ENCODE measurements at regions not wholly inside any gene's neighbourhood (a gene's known extent, or its start where the extent isn't known, plus 50 kb on each side); places are given as distances from the start of the nearest gene placed in this dataset.
A peak's percentile ranks its signal among the peaks of the same experiment; 100 is the strongest.

DNA sequence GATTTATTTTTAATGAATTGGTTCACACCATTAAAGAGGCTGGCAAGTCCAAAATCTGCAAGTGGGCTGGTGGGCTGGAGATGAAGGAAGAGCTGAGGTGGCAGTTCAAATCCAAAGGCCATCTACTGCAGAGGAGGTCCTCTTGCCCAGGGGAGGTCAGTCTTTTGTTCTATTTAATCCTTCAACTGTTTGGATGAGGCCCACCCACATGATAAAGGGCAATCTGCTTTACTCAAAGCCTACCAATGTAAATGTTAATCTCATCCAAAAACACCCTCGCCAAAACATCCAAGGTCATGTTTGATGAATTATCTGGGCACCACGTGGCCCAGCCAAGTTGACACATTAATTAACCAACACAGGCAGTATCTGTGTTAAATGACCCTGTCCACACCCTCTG lies 99.0 kb downstream of the RRAGC start:
- Histone ChIP-seq H3K4me1 (replicated peaks in 1 of 2; ENCODE audit: control insufficient read depth in 2 of 2, insufficient read depth in 2 of 2, low read length in 2 of 2) (peaks cover 0 to 13% of the 10 kb centered on the region in 2 experiments; a peak in 1 of 5 replicates), H3K9ac (ENCODE audit: insufficient read depth in 1 of 2, low read depth in 2 of 2, low read length in 2 of 2) (no peak overlapping the region), H3K9me3 (replicated peaks; ENCODE audit: control insufficient read depth, insufficient read depth, low read depth, low read length) (no peaks in the 10 kb centered on the region), H3K27me3 (ENCODE audit: control insufficient read depth in 2 of 2, insufficient read depth in 2 of 2, low read length in 2 of 2) (no peaks in the 10 kb centered on the region), H3K4me3 (no peak overlapping the region), H2AFZ (ENCODE audit: low read depth, low read length) (no peak overlapping the region), H4K20me1 (replicated peaks; ENCODE audit: control insufficient read depth, insufficient read depth, low read length) (no peaks in the 10 kb centered on the region), H3K79me2 (ENCODE audit: control insufficient read depth, insufficient read depth, low read length) (no peaks in the 10 kb centered on the region), H3K9me1 (ENCODE audit: control insufficient read depth, insufficient read depth, low read length) (no peaks in the 10 kb centered on the region), H3K4me2 (ENCODE audit: insufficient read depth, low read length) (no peak overlapping the region), H3K27ac (ENCODE audit: extremely low read depth, low read depth, low read length) (no peak overlapping the region), H3K36me3 (ENCODE audit: control insufficient read depth, insufficient read depth, low read length) (no peaks in the 10 kb centered on the region)
- ChIA-PET CTCF (ENCODE audit: low intra/inter-chr PET ratio) (no interaction called here), POLR2A (no interaction called here)
- no peak for FAIRE-seq
- intact Hi-C loops (cut with micrococcal nuclease), result no loop called here
- 8% methylated on average over 2 of the region's 2 CpGs for WGBS (ENCODE audit: insufficient coverage, low coverage, missing lambda C conversion rate)
- in situ Hi-C loops (cut with MboI), result no loop called here
- no peak for DNase-seq (ENCODE audit: extremely low read depth in 1 of 4, low spot score in 3 of 4)
- no TSS peak for BruUV-seq (replicated peaks)
- ATAC-seq, result no peak
- TF ChIP-seq ZNF134 (CRISPR knock-in tag; conservative IDR thresholded peaks at IDR 0.05) (peak; percentile 92), RBM25 (IDR thresholded peaks at IDR 0.05; ENCODE audit: low read depth, low read length, severe bottlenecking) (peak; percentile 37), CBFA2T3 (IDR thresholded peaks at IDR 0.05) (no peak), SAFB (IDR thresholded peaks at IDR 0.05; ENCODE audit: borderline replicate concordance, low read depth, low read length) (no peak), SRSF7 (optimal IDR thresholded peaks at IDR 0.05; ENCODE audit: low read depth, low read length) (no peak), MCM2 (IDR thresholded peaks at IDR 0.05; ENCODE audit: low read depth) (no peak)
- TF ChIP-seq, protein P1, sequence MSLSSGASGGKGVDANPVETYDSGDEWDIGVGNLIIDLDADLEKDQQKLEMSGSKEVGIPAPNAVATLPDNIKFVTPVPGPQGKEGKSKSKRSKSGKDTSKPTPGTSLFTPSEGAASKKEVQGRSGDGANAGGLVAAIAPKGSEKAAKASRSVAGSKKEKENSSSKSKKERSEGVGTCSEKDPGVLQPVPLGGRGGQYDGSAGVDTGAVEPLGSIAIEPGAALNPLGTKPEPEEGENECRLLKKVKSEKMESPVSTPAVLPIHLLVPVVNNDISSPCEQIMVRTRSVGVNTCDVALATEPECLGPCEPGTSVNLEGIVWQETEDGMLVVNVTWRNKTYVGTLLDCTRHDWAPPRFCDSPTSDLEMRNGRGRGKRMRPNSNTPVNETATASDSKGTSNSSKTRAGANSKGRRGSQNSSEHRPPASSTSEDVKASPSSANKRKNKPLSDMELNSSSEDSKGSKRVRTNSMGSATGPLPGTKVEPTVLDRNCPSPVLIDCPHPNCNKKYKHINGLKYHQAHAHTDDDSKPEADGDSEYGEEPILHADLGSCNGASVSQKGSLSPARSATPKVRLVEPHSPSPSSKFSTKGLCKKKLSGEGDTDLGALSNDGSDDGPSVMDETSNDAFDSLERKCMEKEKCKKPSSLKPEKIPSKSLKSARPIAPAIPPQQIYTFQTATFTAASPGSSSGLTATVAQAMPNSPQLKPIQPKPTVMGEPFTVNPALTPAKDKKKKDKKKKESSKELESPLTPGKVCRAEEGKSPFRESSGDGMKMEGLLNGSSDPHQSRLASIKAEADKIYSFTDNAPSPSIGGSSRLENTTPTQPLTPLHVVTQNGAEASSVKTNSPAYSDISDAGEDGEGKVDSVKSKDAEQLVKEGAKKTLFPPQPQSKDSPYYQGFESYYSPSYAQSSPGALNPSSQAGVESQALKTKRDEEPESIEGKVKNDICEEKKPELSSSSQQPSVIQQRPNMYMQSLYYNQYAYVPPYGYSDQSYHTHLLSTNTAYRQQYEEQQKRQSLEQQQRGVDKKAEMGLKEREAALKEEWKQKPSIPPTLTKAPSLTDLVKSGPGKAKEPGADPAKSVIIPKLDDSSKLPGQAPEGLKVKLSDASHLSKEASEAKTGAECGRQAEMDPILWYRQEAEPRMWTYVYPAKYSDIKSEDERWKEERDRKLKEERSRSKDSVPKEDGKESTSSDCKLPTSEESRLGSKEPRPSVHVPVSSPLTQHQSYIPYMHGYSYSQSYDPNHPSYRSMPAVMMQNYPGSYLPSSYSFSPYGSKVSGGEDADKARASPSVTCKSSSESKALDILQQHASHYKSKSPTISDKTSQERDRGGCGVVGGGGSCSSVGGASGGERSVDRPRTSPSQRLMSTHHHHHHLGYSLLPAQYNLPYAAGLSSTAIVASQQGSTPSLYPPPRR (CRISPR knock-in tag; IDR thresholded peaks at IDR 0.05; ENCODE audit: borderline replicate concordance), result no peak
- TF ChIP-seq, protein P2, sequence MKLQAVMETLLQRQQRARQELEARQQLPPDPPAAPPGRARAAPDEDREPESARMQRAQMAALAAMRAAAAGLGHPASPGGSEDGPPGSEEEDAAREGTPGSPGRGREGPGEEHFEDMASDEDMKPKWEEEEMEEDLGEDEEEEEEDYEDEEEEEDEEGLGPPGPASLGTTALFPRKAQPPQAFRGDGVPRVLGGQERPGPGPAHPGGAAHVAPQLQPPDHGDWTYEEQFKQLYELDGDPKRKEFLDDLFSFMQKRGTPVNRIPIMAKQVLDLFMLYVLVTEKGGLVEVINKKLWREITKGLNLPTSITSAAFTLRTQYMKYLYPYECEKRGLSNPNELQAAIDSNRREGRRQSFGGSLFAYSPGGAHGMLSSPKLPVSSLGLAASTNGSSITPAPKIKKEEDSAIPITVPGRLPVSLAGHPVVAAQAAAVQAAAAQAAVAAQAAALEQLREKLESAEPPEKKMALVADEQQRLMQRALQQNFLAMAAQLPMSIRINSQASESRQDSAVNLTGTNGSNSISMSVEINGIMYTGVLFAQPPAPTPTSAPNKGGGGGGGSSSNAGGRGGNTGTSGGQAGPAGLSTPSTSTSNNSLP (IDR thresholded peaks at IDR 0.05; ENCODE audit: borderline replicate concordance, low read depth, low read length), result no peak
- TF ChIP-seq, protein P3, sequence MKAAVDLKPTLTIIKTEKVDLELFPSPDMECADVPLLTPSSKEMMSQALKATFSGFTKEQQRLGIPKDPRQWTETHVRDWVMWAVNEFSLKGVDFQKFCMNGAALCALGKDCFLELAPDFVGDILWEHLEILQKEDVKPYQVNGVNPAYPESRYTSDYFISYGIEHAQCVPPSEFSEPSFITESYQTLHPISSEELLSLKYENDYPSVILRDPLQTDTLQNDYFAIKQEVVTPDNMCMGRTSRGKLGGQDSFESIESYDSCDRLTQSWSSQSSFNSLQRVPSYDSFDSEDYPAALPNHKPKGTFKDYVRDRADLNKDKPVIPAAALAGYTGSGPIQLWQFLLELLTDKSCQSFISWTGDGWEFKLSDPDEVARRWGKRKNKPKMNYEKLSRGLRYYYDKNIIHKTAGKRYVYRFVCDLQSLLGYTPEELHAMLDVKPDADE (conservative IDR thresholded peaks at IDR 0.05; ENCODE audit: control insufficient read depth, low read depth, low read length), result no peak
- TF ChIP-seq, protein P4, sequence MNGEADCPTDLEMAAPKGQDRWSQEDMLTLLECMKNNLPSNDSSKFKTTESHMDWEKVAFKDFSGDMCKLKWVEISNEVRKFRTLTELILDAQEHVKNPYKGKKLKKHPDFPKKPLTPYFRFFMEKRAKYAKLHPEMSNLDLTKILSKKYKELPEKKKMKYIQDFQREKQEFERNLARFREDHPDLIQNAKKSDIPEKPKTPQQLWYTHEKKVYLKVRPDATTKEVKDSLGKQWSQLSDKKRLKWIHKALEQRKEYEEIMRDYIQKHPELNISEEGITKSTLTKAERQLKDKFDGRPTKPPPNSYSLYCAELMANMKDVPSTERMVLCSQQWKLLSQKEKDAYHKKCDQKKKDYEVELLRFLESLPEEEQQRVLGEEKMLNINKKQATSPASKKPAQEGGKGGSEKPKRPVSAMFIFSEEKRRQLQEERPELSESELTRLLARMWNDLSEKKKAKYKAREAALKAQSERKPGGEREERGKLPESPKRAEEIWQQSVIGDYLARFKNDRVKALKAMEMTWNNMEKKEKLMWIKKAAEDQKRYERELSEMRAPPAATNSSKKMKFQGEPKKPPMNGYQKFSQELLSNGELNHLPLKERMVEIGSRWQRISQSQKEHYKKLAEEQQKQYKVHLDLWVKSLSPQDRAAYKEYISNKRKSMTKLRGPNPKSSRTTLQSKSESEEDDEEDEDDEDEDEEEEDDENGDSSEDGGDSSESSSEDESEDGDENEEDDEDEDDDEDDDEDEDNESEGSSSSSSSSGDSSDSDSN (IDR thresholded peaks at IDR 0.05; ENCODE audit: borderline replicate concordance in 1 of 2, low read depth in 2 of 2, low read length in 2 of 2), result no peak
- TF ChIP-seq, protein P5, sequence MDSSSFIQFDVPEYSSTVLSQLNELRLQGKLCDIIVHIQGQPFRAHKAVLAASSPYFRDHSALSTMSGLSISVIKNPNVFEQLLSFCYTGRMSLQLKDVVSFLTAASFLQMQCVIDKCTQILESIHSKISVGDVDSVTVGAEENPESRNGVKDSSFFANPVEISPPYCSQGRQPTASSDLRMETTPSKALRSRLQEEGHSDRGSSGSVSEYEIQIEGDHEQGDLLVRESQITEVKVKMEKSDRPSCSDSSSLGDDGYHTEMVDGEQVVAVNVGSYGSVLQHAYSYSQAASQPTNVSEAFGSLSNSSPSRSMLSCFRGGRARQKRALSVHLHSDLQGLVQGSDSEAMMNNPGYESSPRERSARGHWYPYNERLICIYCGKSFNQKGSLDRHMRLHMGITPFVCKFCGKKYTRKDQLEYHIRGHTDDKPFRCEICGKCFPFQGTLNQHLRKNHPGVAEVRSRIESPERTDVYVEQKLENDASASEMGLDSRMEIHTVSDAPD (CRISPR knock-in tag; IDR thresholded peaks at IDR 0.05), result no peak

All from K562 (cell line).